Thyroid gland (tissue), 4 donors: ENCODE measurements at regions not wholly inside any gene's neighbourhood (a gene's known extent, or its start where the extent isn't known, plus 50 kb on each side); places are given as distances from the start of the nearest gene placed in this dataset.

Experiments used
- POLR2A ChIP-seq, 2 donors: fragments of 450-650 bp; IDR thresholded peaks; one replicate each; pipeline ENCODE4 v1.6.1; 2017; ENCODE audit warnings: antibody characterized with exemption in 2 of 2, mild to moderate bottlenecking in 2 of 2, moderate library complexity in 1 of 2
- TF ChIP-seq, protein P1 (sequence below), 6 experiments: fragments of 200-600 bp in 3 of 6; fragments of 450-650 bp in 3 of 6; sonication (generic) in 3 of 6; IDR thresholded peaks; one replicate each; pipeline ENCODE4 v1.5.1; 2016 to 2019; ENCODE audit warnings: antibody characterized with exemption in 6 of 6, mild to moderate bottlenecking in 2 of 6, inconsistent platforms in 1 of 6, moderate library complexity in 1 of 6

DNA sequence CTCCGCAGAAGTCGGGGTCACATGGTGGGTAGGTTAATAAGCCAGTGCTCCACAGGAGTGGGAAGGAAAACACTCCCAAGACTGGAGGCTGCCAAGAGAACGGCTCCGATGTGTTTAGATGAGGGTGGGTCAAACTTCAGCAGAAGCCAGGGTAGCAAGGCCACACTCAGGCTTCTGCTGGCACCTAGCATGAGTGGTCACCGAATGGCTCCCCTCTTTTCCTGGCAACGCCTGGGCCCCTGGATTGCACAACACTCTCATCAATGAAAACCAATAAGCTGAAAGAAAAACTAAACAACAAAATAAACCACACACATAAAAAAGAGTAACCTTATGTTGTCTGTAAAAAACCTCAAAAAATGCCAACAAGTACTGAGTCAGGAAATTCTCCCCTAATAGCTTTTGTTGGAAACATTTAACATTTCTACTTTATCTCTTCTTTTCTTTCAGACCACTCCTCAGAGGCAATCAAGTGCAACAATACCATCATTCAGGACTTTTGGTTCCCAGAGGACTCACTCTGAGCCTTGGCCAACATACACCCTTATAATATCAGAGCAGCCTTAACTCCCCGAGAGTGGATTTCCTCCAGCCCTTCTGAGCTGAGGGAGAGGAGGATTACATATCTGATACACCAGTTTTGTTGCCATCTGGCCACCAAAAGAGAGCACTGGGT, 279.9 kb downstream of the ENC1 start:
- TF ChIP-seq, protein P1, sequence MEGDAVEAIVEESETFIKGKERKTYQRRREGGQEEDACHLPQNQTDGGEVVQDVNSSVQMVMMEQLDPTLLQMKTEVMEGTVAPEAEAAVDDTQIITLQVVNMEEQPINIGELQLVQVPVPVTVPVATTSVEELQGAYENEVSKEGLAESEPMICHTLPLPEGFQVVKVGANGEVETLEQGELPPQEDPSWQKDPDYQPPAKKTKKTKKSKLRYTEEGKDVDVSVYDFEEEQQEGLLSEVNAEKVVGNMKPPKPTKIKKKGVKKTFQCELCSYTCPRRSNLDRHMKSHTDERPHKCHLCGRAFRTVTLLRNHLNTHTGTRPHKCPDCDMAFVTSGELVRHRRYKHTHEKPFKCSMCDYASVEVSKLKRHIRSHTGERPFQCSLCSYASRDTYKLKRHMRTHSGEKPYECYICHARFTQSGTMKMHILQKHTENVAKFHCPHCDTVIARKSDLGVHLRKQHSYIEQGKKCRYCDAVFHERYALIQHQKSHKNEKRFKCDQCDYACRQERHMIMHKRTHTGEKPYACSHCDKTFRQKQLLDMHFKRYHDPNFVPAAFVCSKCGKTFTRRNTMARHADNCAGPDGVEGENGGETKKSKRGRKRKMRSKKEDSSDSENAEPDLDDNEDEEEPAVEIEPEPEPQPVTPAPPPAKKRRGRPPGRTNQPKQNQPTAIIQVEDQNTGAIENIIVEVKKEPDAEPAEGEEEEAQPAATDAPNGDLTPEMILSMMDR (IDR thresholded peaks at IDR 0.05) = no peak
- TF ChIP-seq POLR2A (IDR thresholded peaks at IDR 0.05) = no peak
